Transverse colon (tissue), 4 donors: ENCODE measurements at regions not wholly inside any gene's neighbourhood (a gene's known extent, or its start where the extent isn't known, plus 50 kb on each side); places are given as distances from the start of the nearest gene placed in this dataset.
A peak's percentile ranks its signal among the peaks of the same experiment; 100 is the strongest.

Source experiments
- DNase-seq: peaks from one replicate; pipeline ENCODE4 v3.0.0-alpha.2; 2019
- H3K27ac ChIP-seq, 4 donors: fragments of 200-600 bp; sonication (generic); 2 replicates each; pipeline ENCODE4 v1.5.1; 2016 to 2018; ENCODE audit warnings: inconsistent platforms in 4 of 4
- H3K27me3 ChIP-seq: fragments of 200-600 bp; sonication (generic); 2 replicates; pipeline ENCODE4 v1.5.1; 2017; ENCODE audit warnings: inconsistent platforms
- H3K36me3 ChIP-seq, 4 donors: fragments of 200-600 bp; sonication (generic); 2 replicates each; pipeline ENCODE4 v1.5.1; 2017 to 2019; ENCODE audit warnings: inconsistent platforms in 4 of 4
- H3K4me1 ChIP-seq, 4 donors: fragments of 200-600 bp; sonication (generic); 2 replicates each; pipeline ENCODE4 v1.5.1; 2017 to 2020; ENCODE audit warnings: inconsistent platforms in 4 of 4
- H3K4me3 ChIP-seq, 4 donors: fragments of 200-600 bp; sonication (generic); 1 replicate in 1 of 4; 2 replicates in 3 of 4; pipeline versions ENCODE4 v1.5.1 to v1.6.1; 2017 to 2019; ENCODE audit warnings: inconsistent platforms in 4 of 4
- H3K9me3 ChIP-seq, 2 donors: fragments of 200-600 bp; sonication (generic); 2 replicates each; pipeline ENCODE4 v1.5.1; 2017 to 2019; ENCODE audit warnings: inconsistent platforms in 2 of 2
- CTCF ChIP-seq, 5 experiments: fragments of 200-600 bp in 3 of 5; fragments of 450-650 bp in 2 of 5; sonication (generic) in 3 of 5; IDR thresholded peaks; 1 replicate in 2 of 5; 2 replicates in 3 of 5; pipeline ENCODE4 v1.5.1; 2016 to 2017; ENCODE audit warnings: antibody characterized with exemption in 5 of 5, inconsistent platforms in 3 of 5, mild to moderate bottlenecking in 2 of 5, moderate library complexity in 1 of 5
- EP300 ChIP-seq: sonication (generic); formaldehyde crosslinking; IDR thresholded peaks from one replicate; pipeline ENCODE4 v1.6.1; 2017; ENCODE audit warnings: antibody characterized with exemption, low read depth
- POLR2A ChIP-seq: fragments of 450-650 bp; IDR thresholded peaks from one replicate; pipeline ENCODE4 v1.6.1; 2016; ENCODE audit warnings: antibody characterized with exemption, mild to moderate bottlenecking, moderate library complexity
- POLR2AphosphoS5 ChIP-seq, 3 donors: sonication (generic); formaldehyde crosslinking; IDR thresholded peaks; one replicate each; pipeline ENCODE4 v1.6.1; 2016; ENCODE audit warnings: antibody characterized with exemption in 3 of 3
- whole genome bisulfite sequencing, 2 donors: methylation state at CpG; one replicate each; pipeline ENCODE4 v1.1.5; 2018; ENCODE audit warnings: low coverage in 1 of 2; 5-methylcytosine and 5-hydroxymethylcytosine counted together
- in situ Hi-C, 4 donors: fragments of 200-750 bp; cut with MboI; loops; one replicate each; pipeline versions ENCODE4 v1.15.0 to v1.15.1; 2017; ENCODE audit warnings: low sequenced_read_pairs in 3 of 4, low pct_ligation_motif_present in 1 of 4, low pct_unique_long_range_greater_than_20kb in 1 of 4
- intact Hi-C: fragments of 100-400 bp; cut with DNase I; formaldehyde crosslinking; loops from one replicate; pipeline ENCODE4 v1.15.1; 2023; ENCODE audit warnings: low total_unique reads

DNA sequence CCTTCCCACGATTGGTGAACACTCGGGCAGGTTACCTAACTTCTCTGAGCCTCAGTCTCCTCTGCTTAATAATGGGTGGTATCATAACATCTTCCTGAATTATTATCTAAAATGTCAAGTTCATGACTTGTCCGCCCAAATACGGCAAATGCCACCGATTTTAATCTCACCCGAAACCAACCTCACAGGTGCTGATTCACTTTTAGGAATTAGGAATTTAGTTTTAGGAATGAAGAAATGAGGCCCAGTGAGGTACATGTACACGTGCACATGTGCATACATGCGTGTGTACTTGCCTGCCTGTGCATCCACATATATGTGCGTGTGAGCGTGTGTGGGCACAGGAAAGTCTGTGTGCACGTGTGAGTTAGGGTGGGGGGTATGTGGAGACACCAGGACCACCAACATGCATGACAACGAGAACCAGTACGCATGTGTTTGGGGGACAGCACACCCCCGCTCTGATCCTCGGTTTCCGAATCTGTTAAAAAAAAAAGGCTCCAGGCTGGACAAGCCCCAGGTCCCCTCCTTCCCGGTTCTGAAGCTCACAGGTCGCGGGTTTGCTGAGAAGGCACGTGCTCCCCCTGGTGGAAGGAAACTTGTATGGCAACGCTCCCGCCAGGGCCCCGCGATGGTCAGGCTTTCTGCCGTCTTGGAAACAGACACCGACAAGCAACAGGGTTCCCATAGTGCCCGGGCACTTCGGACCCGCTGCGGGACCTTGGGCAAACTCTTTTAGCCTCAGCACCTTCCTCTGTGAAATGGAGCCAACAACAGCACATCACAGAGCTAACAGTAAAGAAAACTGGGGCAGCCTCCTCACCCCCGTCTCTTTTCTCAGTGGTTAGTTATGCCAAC, 219.2 kb downstream of the RBFOX3 start:
- WGBS, 2 donors: 25 to 100% methylated on average over 2 to 28 of the region's 31 CpGs
- H3K4me1 ChIP-seq: no peaks in the 10 kb centered on the region
- intact Hi-C loops: loop anchor here (5.0 to 10.0 kb wide), 2 partner anchors 304 to 313 kb away; no protein-coding TSS in a partner anchor
- H3K9me3 ChIP-seq: no peaks in the 10 kb centered on the region
- TF ChIP-seq CTCF (IDR thresholded peaks at IDR 0.05): peak; percentile 84 to 94 (median 86)
- no peak for TF ChIP-seq POLR2AphosphoS5 (IDR thresholded peaks at IDR 0.05)
- peaks cover 43% of the 10 kb centered on the region for H3K27me3 ChIP-seq
- no peak overlapping the region for H3K4me3 ChIP-seq
- H3K27ac ChIP-seq: no peak overlapping the region
- in situ Hi-C loops: loop anchor here (10.0 to 25.0 kb wide), 3 partner anchors 279 to 337 kb away; partner anchors contain the start of gene ENGASE (in 2 of the 4)
- peak; percentile 75 for DNase-seq
- no peaks in the 10 kb centered on the region for H3K36me3 ChIP-seq

- H3K4me3 ChIP-seq: no peak overlapping the region
- H3K27me3 ChIP-seq: peaks cover 41% of the 10 kb centered on the region
Observed at GRCh38 chr17:79389896-79390295, 221.0 kb downstream of the RBFOX3 start.

DNA sequence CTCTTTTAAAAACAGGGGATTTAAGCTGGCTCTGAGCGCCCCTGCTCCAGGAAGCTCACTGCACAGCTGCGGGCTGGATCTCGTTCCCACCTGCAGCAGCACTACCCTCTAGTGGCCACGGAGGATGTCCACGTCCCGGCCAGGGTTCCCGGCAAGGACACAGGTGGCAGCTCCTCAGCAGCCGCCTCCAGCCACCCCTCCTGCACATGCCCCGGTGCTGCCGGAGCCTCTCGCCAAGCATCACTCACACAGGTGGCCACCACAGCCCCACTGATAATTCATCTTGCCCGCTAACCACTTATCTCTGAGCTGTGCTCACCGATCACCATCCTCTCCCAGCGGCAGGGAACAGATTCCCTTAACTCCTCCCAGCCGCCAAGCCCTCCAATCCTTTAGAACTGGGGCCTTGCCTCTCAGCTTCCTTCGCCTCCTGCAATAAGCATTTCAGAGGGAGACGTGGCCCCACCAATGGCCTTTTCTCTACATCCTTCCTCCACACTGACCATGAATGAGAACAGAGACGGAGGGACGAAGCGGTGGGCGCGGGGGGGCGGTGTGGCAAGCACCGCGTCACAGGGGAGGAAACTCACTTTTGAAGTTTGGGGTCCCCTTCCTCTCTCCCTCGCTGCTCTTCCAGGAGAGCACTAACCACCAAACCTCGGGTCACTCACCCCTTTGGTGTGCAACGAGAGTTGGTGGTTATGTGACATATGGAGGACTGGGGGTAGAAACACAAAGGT, 222.1 kb downstream of the RBFOX3 start:
- H3K27me3 ChIP-seq: peaks cover 41% of the 10 kb centered on the region
- in situ Hi-C loops: loop anchor here in 3 of 4 donors (25.0 kb wide), 2 partner anchors 276 to 326 kb away; partner anchors contain the start of gene ENGASE (in 2 of the 3)

More at GRCh38 chr17:79389896-79390295, 221.0 kb downstream of the RBFOX3 start:
- Histone ChIP-seq H3K9me3 (no peaks in the 10 kb centered on the region), H3K36me3 (no peaks in the 10 kb centered on the region), H3K4me1 (no peaks in the 10 kb centered on the region), H3K27ac (no peak overlapping the region)
- intact Hi-C loops (loop anchor here (5.0 to 10.0 kb wide), 2 partner anchors 303 to 315 kb away; no protein-coding TSS in a partner anchor), in situ Hi-C loops (loop anchor here (10.0 to 25.0 kb wide), 3 partner anchors 278 to 335 kb away; partner anchors contain the start of gene ENGASE (in 2 of the 4))
- WGBS, 2 donors: 85% methylated on average over 19 of the region's 19 CpGs; no CpG with 5 or more reads in 1 of the 2 donors
- TF ChIP-seq POLR2AphosphoS5 (IDR thresholded peaks at IDR 0.05): no peak
- no peak for DNase-seq

GRCh38 chr17:79387783-79388182, 223.1 kb downstream of the RBFOX3 start:
- H3K36me3 ChIP-seq: no peaks in the 10 kb centered on the region
- H3K4me3 ChIP-seq: no peak overlapping the region
- TF ChIP-seq CTCF (IDR thresholded peaks at IDR 0.05): no peak
- TF ChIP-seq POLR2A: no peak
- TF ChIP-seq EP300: no peak
- TF ChIP-seq POLR2AphosphoS5 (IDR thresholded peaks at IDR 0.05): no peak
- WGBS, 2 donors: 73 to 81% methylated on average over 3 to 6 of the region's 6 CpGs
- intact Hi-C loops (no loop called here), in situ Hi-C loops (loop anchor here in 3 of 4 donors (25.0 kb wide), 2 partner anchors 275 to 325 kb away; partner anchors contain the start of gene ENGASE (in 2 of the 3))
- H3K27ac ChIP-seq: no peak overlapping the region
- no peaks in the 10 kb centered on the region for H3K4me1 ChIP-seq
- DNase-seq: no peak
- no peaks in the 10 kb centered on the region for H3K9me3 ChIP-seq
- H3K27me3 ChIP-seq: peaks cover 37% of the 10 kb centered on the region

More for the DNA sequence above, 222.1 kb downstream of the RBFOX3 start:
- H3K4me1 ChIP-seq: no peaks in the 10 kb centered on the region
- no peak overlapping the region for H3K4me3 ChIP-seq
- H3K27ac ChIP-seq: no peak overlapping the region
- H3K9me3 ChIP-seq: no peaks in the 10 kb centered on the region
- DNase-seq: peak; percentile 54
- H3K36me3 ChIP-seq: no peaks in the 10 kb centered on the region
- intact Hi-C loops: no loop called here
- TF ChIP-seq EP300: no peak
- peak; percentile 44 to 60 (median 51) for TF ChIP-seq CTCF (IDR thresholded peaks at IDR 0.05)
- 41 to 58% methylated on average over 17 to 28 of the region's 28 CpGs for WGBS, 2 donors
